HG03520 (cell line): ENCODE measurements at regions not wholly inside any gene's neighbourhood (a gene's known extent, or its start where the extent isn't known, plus 50 kb on each side); places are given as distances from the start of the nearest gene placed in this dataset.
A peak's percentile ranks its signal among the peaks of the same experiment; 100 is the strongest.
"Not testable (repeated sequence)": the region's sequence is repeated elsewhere in the genome, so short reads cannot be mapped to it uniquely, and the experiment has no call there.

Experiments used
- ATAC-seq: cut with Tn5 transposase; IDR thresholded peaks from one replicate; pipeline ENCODE4 v1.9.1; 2021; ENCODE audit warnings: mild to moderate bottlenecking, moderate library complexity; ENCODE audit not compliant: unreplicated experiment

- no peak for ATAC-seq
Measured at GRCh38 chr3:150303768-150304167, 104.3 kb upstream of the TSC22D2 start.

GRCh38 chr3:150302246-150302645 lies 105.9 kb upstream of the TSC22D2 start:
- no peak for ATAC-seq

GRCh38 chr3:150300852-150301517 lies 107.1 kb upstream of the TSC22D2 start:
- ATAC-seq: no peak

GRCh38 chr3:150300388-150300787 lies 107.7 kb upstream of the TSC22D2 start:
- no peak for ATAC-seq

- ATAC-seq: no peak
Measured at GRCh38 chr3:150299201-150299600, 108.9 kb upstream of the TSC22D2 start.

- ATAC-seq: no peak
Measured at GRCh38 chr3:150296966-150297365, 111.1 kb upstream of the TSC22D2 start.

- ATAC-seq: no peak
Measured at GRCh38 chr3:150296123-150296735, 111.9 kb upstream of the TSC22D2 start.

- no peak for ATAC-seq
Measured at GRCh38 chr3:150293401-150294001, 114.6 kb upstream of the TSC22D2 start.

GRCh38 chr3:150292891-150293290 lies 115.2 kb upstream of the TSC22D2 start:
- no peak for ATAC-seq

GRCh38 chr3:150291515-150291914 lies 116.6 kb upstream of the TSC22D2 start:
- no peak for ATAC-seq

GRCh38 chr3:150286390-150287147 lies 121.5 kb upstream of the TSC22D2 start:
- ATAC-seq: peak; percentile 80

GRCh38 chr3:150285601-150286000 lies 122.5 kb upstream of the TSC22D2 start:
- no peak for ATAC-seq

- ATAC-seq: no peak
Measured at GRCh38 chr3:150278843-150279381, 129.2 kb upstream of the TSC22D2 start.

- no peak for ATAC-seq
Measured at GRCh38 chr3:150278195-150278594, 129.9 kb upstream of the TSC22D2 start.

GRCh38 chr3:150277444-150277843 lies 130.7 kb upstream of the TSC22D2 start:
- ATAC-seq: no peak

GRCh38 chr3:150275941-150276340 lies 132.2 kb upstream of the TSC22D2 start:
- no peak for ATAC-seq

- no peak for ATAC-seq
Measured at GRCh38 chr3:150274372-150274771, 133.7 kb upstream of the TSC22D2 start.

GRCh38 chr3:150273396-150273795 lies 134.7 kb upstream of the TSC22D2 start:
- no peak for ATAC-seq

- ATAC-seq: no peak
Measured at GRCh38 chr3:150271591-150271960, 136.5 kb upstream of the TSC22D2 start.

GRCh38 chr3:150270883-150271590 lies 137.1 kb upstream of the TSC22D2 start:
- ATAC-seq: no peak

GRCh38 chr3:150270444-150270843 lies 137.7 kb upstream of the TSC22D2 start:
- ATAC-seq: not testable (repeated sequence)
